GM12891 (cell line): ENCODE measurements at regions not wholly inside any gene's neighbourhood (a gene's known extent, or its start where the extent isn't known, plus 50 kb on each side); places are given as distances from the start of the nearest gene placed in this dataset.

Experiments used
- DNase-seq: peaks from one replicate; pipeline ENCODE4 v3.0.0; 2011; ENCODE audit warnings: low spot score; ENCODE audit not compliant: insufficient read length
- FAIRE-seq: peaks from 2 replicates; lab custom pipeline; 2011; peaks lifted over from hg19 to GRCh38; lab: Jason Lieb, UNC
- PAX5 ChIP-seq: IDR thresholded peaks from 2 replicates; pipeline ENCODE4 v1.6.1; 2011; ENCODE audit warnings: low read length, moderate library complexity, mild to moderate bottlenecking; ENCODE audit not compliant: insufficient read depth, severe bottlenecking
- POLR2A ChIP-seq: IDR thresholded peaks from 2 replicates; pipeline ENCODE4 v1.6.1; 2011; ENCODE audit warnings: low read depth, low read length, control low read depth
- POLR2AphosphoS5 ChIP-seq: IDR thresholded peaks from 2 replicates; pipeline ENCODE4 v1.6.1; 2011; ENCODE audit warnings: low read depth, low read length, control low read depth
- POU2F2 ChIP-seq: IDR thresholded peaks from 2 replicates; pipeline ENCODE4 v1.6.1; 2011; ENCODE audit warnings: low read depth, mild to moderate bottlenecking, control low read depth, low read length, moderate library complexity
- SPI1 ChIP-seq: IDR thresholded peaks from 2 replicates; pipeline ENCODE4 v1.6.1; 2011; ENCODE audit warnings: low read depth, low read length, control low read depth
- TAF1 ChIP-seq: IDR thresholded peaks from 2 replicates; pipeline ENCODE4 v1.6.1; 2011; ENCODE audit warnings: low read depth, low read length, control low read depth

GRCh38 chr4:164540987-164541386 is 212.9 kb upstream of the SMIM31 start:
- no peak for TF ChIP-seq POLR2AphosphoS5
- TF ChIP-seq TAF1 = no peak
- TF ChIP-seq POU2F2 = no peak
- no peak for TF ChIP-seq POLR2A
- no peak for TF ChIP-seq SPI1
- TF ChIP-seq PAX5 = no peak
- no peak for DNase-seq
- no peak for FAIRE-seq

GRCh38 chr4:164542431-164542830 is 211.5 kb upstream of the SMIM31 start:
- FAIRE-seq (no peak), DNase-seq (no peak)

GRCh38 chr4:164550989-164551712 is 202.8 kb upstream of the SMIM31 start:
- no peak for TF ChIP-seq POLR2AphosphoS5
- TF ChIP-seq POU2F2 = no peak
- TF ChIP-seq POLR2A = no peak
- no peak for TF ChIP-seq PAX5
- no peak for TF ChIP-seq TAF1
- FAIRE-seq (no peak), DNase-seq (no peak)

More at GRCh38 chr4:164542431-164542830, 211.5 kb upstream of the SMIM31 start:
- TF ChIP-seq SPI1 (no peak), POLR2AphosphoS5 (no peak), TAF1 (no peak), POLR2A (no peak), PAX5 (no peak), POU2F2 (no peak)

- TF ChIP-seq POLR2A (no peak), SPI1 (no peak), POLR2AphosphoS5 (no peak), PAX5 (no peak), POU2F2 (no peak), TAF1 (no peak)
- no peak for DNase-seq
- FAIRE-seq = no peak
These were observed 202.3 kb upstream of the SMIM31 start for GRCh38 chr4:164551713-164552040.

GRCh38 chr4:164571593-164572390 is 182.1 kb upstream of the SMIM31 start:
- FAIRE-seq = no peak

GRCh38 chr4:164572877-164573279 is 181.1 kb upstream of the SMIM31 start:
- TF ChIP-seq POLR2A (no peak), PAX5 (no peak), POLR2AphosphoS5 (no peak), SPI1 (no peak), POU2F2 (no peak), TAF1 (no peak)
- DNase-seq = no peak
- no peak for FAIRE-seq

More at GRCh38 chr4:164571593-164572390, 182.1 kb upstream of the SMIM31 start:
- TF ChIP-seq SPI1 = no peak
- no peak for TF ChIP-seq PAX5
- TF ChIP-seq TAF1 = no peak
- no peak for TF ChIP-seq POU2F2
- no peak for TF ChIP-seq POLR2A
- no peak for TF ChIP-seq POLR2AphosphoS5
- DNase-seq = no peak

- no peak for FAIRE-seq
- DNase-seq = no peak
- TF ChIP-seq SPI1 = no peak
- TF ChIP-seq POLR2A = no peak
- TF ChIP-seq PAX5 = no peak
- TF ChIP-seq POU2F2 = no peak
- TF ChIP-seq TAF1 = no peak
- TF ChIP-seq POLR2AphosphoS5 = no peak
These were observed 178.1 kb upstream of the SMIM31 start for GRCh38 chr4:164575861-164576260.

- TF ChIP-seq POU2F2 (no peak), PAX5 (no peak), TAF1 (no peak), SPI1 (no peak), POLR2AphosphoS5 (no peak), POLR2A (no peak)
- no peak for DNase-seq
- no peak for FAIRE-seq
These were observed 174.5 kb upstream of the SMIM31 start for GRCh38 chr4:164579270-164579942.
